ENCODE measurements at regions not wholly inside any gene's neighbourhood (a gene's known extent, or its start where the extent isn't known, plus 50 kb on each side); places are given as distances from the start of the nearest gene placed in this dataset.

- TF ChIP-seq CTCF (IDR thresholded peaks at IDR 0.05; ENCODE audit: insufficient read depth, low read depth, low read length) (no peak), EZH2 (IDR thresholded peaks at IDR 0.05; ENCODE audit: insufficient read depth, low read length) (no peak)
Measured at GRCh38 chr5:98463222-98463621, 310.2 kb upstream of the RGMB start.
